ENCODE measurements at regions not wholly inside any gene's neighbourhood (a gene's known extent, or its start where the extent isn't known, plus 50 kb on each side); places are given as distances from the start of the nearest gene placed in this dataset.

DNA sequence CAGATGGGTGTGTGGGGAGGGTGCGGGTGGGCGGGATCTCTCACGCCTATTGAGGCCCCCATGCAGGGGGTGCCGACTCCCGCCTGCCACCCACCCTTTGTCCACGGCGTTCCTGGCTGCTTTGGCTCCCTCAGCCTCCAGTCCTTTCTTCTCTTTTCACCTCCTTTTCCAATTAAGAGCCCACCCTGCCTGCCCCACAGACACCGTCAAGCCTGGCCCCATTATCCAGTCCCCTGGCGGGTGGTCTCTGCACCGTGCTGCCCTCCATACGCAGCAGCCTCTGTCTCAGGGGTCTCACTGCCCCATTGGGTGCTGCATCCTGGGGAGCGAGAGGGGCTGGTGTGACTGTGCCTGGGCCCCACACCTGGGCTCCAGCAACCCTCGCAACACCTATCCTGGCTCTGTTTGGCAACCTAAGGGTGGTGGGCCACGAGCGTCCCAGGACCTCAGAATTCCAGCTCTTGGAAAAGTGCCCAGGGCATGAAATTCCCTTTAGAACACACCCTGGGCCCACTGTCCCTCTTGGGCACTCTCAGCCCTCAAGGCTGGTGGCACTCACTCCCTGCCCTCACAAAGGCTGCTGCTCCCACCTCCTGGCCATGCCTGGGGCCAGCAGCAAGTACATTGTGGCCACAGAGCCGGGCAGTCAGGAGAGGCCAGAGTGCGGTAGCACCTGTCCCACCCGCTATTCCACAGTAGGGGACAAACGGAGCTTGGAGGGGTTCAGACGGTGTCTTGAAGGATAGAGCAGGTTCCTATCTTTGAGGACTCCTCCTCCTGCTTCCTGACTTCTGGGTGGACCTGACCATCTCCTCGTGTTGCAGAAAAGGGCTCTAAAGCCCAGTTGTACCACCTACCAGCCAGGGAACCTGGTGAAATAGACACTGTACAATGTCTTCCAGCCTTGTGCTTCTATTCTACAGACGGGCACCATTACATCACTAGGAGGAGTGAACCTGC is 114.1 kb downstream of the KIF26A start:
- no peak for TF ChIP-seq EZH2 (IDR thresholded peaks at IDR 0.05; ENCODE audit: low read length)
- TF ChIP-seq CTCF (optimal IDR thresholded peaks at IDR 0.05 in 1 of 3, IDR thresholded peaks at IDR 0.05 in 1 of 3, conservative IDR thresholded peaks at IDR 0.05 in 1 of 3; ENCODE audit: extremely low read depth in 1 of 3, insufficient read depth in 2 of 3, low read length in 3 of 3): no peak
